ENCODE measurements at regions not wholly inside any gene's neighbourhood (a gene's known extent, or its start where the extent isn't known, plus 50 kb on each side); places are given as distances from the start of the nearest gene placed in this dataset.
"Not testable (repeated sequence)": the region's sequence is repeated elsewhere in the genome, so short reads cannot be mapped to it uniquely, and the experiment has no call there.

GRCh38 chr7:86049910-86050309 lies 593.8 kb upstream of the GRM3 start:
- DNase-seq (ENCODE audit: low read depth in 3 of 3, low spot score in 2 of 3), result no peak

- DNase-seq (ENCODE audit: low read depth in 3 of 3, low spot score in 2 of 3), result not testable (repeated sequence)
Measured at GRCh38 chr7:86045197-86045596, 598.5 kb upstream of the GRM3 start.

- DNase-seq (ENCODE audit: low read depth in 3 of 3, low spot score in 2 of 3), result no peak
Measured at GRCh38 chr7:86025807-86026206, 617.9 kb upstream of the GRM3 start.

- no peak for DNase-seq (ENCODE audit: low read depth in 3 of 3, low spot score in 2 of 3)
Measured at GRCh38 chr7:86013662-86014061, 630.0 kb upstream of the GRM3 start.

- no peak for DNase-seq (ENCODE audit: low read depth in 3 of 3, low spot score in 2 of 3)
Measured at GRCh38 chr7:86012971-86013370, 630.7 kb upstream of the GRM3 start.

GRCh38 chr7:86008898-86009297 lies 634.8 kb upstream of the GRM3 start:
- DNase-seq (ENCODE audit: low read depth in 3 of 3, low spot score in 2 of 3), result no peak

- no peak for DNase-seq (ENCODE audit: low read depth in 3 of 3, low spot score in 2 of 3)
Measured at GRCh38 chr7:86006909-86007308, 636.8 kb upstream of the GRM3 start.

GRCh38 chr7:86002858-86003257 lies 640.9 kb upstream of the GRM3 start:
- no peak for DNase-seq (ENCODE audit: low read depth in 3 of 3, low spot score in 2 of 3)

GRCh38 chr7:85997515-85997914 lies 646.2 kb upstream of the GRM3 start:
- no peak for DNase-seq (ENCODE audit: low read depth in 3 of 3, low spot score in 2 of 3)

- no peak for DNase-seq (ENCODE audit: low read depth in 3 of 3, low spot score in 2 of 3)
Measured at GRCh38 chr7:85995101-85995500, 648.6 kb upstream of the GRM3 start.

- DNase-seq (ENCODE audit: low read depth in 3 of 3, low spot score in 2 of 3), result no peak
Measured at GRCh38 chr7:85980740-85981139, 663.0 kb upstream of the GRM3 start.

- DNase-seq (ENCODE audit: low read depth in 3 of 3, low spot score in 2 of 3), result no peak
Measured at GRCh38 chr7:85974176-85974575, 669.5 kb upstream of the GRM3 start.

GRCh38 chr7:85972504-85973141 lies 671.1 kb upstream of the GRM3 start:
- DNase-seq (ENCODE audit: low read depth in 3 of 3, low spot score in 2 of 3), result no peak

GRCh38 chr7:85954961-85955360 lies 688.7 kb upstream of the GRM3 start:
- DNase-seq (ENCODE audit: low read depth in 3 of 3, low spot score in 2 of 3), result no peak

- DNase-seq (ENCODE audit: low read depth in 3 of 3, low spot score in 2 of 3), result no peak
Measured at GRCh38 chr7:85950871-85951270, 692.8 kb upstream of the GRM3 start.

GRCh38 chr7:85950418-85950817 lies 693.3 kb upstream of the GRM3 start:
- no peak for DNase-seq (ENCODE audit: low read depth in 3 of 3, low spot score in 2 of 3)

- no peak for DNase-seq (ENCODE audit: low read depth in 3 of 3, low spot score in 2 of 3)
Measured at GRCh38 chr7:85947767-85948166, 695.9 kb upstream of the GRM3 start.

GRCh38 chr7:85940798-85941197 lies 702.9 kb upstream of the GRM3 start:
- no peak for DNase-seq (ENCODE audit: low read depth in 3 of 3, low spot score in 2 of 3)

- no peak for DNase-seq (ENCODE audit: low read depth in 3 of 3, low spot score in 2 of 3)
Measured at GRCh38 chr7:85931919-85932318, 711.8 kb upstream of the GRM3 start.

GRCh38 chr7:85928500-85928899 lies 715.2 kb upstream of the GRM3 start:
- no peak for DNase-seq (ENCODE audit: low read depth in 3 of 3, low spot score in 2 of 3)

- DNase-seq (ENCODE audit: low read depth in 3 of 3, low spot score in 2 of 3), result no peak
Measured at GRCh38 chr7:85927226-85927625, 716.5 kb upstream of the GRM3 start.

GRCh38 chr7:85924062-85924461 lies 719.6 kb upstream of the GRM3 start:
- DNase-seq (ENCODE audit: low read depth in 3 of 3, low spot score in 2 of 3), result no peak

- no peak for DNase-seq (ENCODE audit: low read depth in 3 of 3, low spot score in 2 of 3)
Measured at GRCh38 chr7:85916016-85916415, 727.7 kb upstream of the GRM3 start.

All from right renal cortex interstitium (tissue), 3 donors.